OCI-LY7 (cell line): ENCODE measurements at regions not wholly inside any gene's neighbourhood (a gene's known extent, or its start where the extent isn't known, plus 50 kb on each side); places are given as distances from the start of the nearest gene placed in this dataset.

Source experiments
- BruUV-seq: library from RNA; stranded (reverse); fragments of 400-500 nt; replicated peaks from 2 replicates; lab custom pipeline; 2021; lab: Mats Ljungman, UMichigan
- CTCF ChIA-PET: fragments of 300-600 bp; sonication (Branson Sonifier 250); formaldehyde crosslinking; loops from one replicate; lab custom pipeline; 2022; ENCODE audit warnings: antibody characterized with exemption; ENCODE audit not compliant: unreplicated experiment; lab: Charles Lee
- POLR2A ChIA-PET: fragments of 300-600 bp; sonication (Branson Sonifier 250); formaldehyde crosslinking; loops from one replicate; lab custom pipeline; 2022; ENCODE audit warnings: antibody characterized with exemption; lab: Charles Lee
- DNase-seq: peaks from one replicate; pipeline ENCODE4 v3.0.0-alpha.2; 2015; ENCODE audit warnings: low spot score
- H2AFZ ChIP-seq: fragments of 200-600 bp; sonication (generic), shearing (Covaris generic); 2 replicates; pipeline ENCODE4 v1.6.1; 2014; ENCODE audit warnings: mild to moderate bottlenecking, antibody characterized with exemption, low read length, moderate library complexity
- H3K27ac ChIP-seq: fragments of 200-600 bp; sonication (generic); 2 replicates; pipeline ENCODE4 v1.5.1; 2014; ENCODE audit warnings: mixed run types, low read depth, mild to moderate bottlenecking, moderate library complexity, low read length, inconsistent platforms; ENCODE audit not compliant: poor library complexity, severe bottlenecking
- H3K36me3 ChIP-seq: fragments of 200-600 bp; sonication (generic); 2 replicates; pipeline ENCODE4 v1.6.1; 2014; ENCODE audit warnings: mild to moderate bottlenecking, antibody characterized with exemption, low read length, moderate library complexity, mixed read lengths; ENCODE audit not compliant: insufficient read depth
- H3K4me1 ChIP-seq: fragments of 200-600 bp; sonication (generic); 2 replicates; pipeline ENCODE4 v1.5.1; 2014; ENCODE audit warnings: mild to moderate bottlenecking, low read length; ENCODE audit not compliant: insufficient read depth, poor library complexity, severe bottlenecking
- H3K4me2 ChIP-seq: fragments of 200-600 bp; sonication (generic); 2 replicates; pipeline ENCODE4 v1.6.1; 2014; ENCODE audit warnings: mild to moderate bottlenecking, low read length
- H3K4me3 ChIP-seq: fragments of 200-600 bp; sonication (generic); 2 replicates; pipeline ENCODE4 v1.5.1; 2014; ENCODE audit warnings: mild to moderate bottlenecking, low read depth, low read length; ENCODE audit not compliant: poor library complexity, severe bottlenecking
- H3K79me2 ChIP-seq: fragments of 200-600 bp; sonication (generic); 2 replicates; pipeline ENCODE4 v1.6.1; 2016; ENCODE audit warnings: low read depth, mild to moderate bottlenecking, low read length, moderate library complexity, mixed read lengths; ENCODE audit not compliant: insufficient read depth
- H3K9me2 ChIP-seq: fragments of 200-600 bp; sonication (generic); 2 replicates; pipeline ENCODE4 v1.6.1; 2016; ENCODE audit warnings: mild to moderate bottlenecking, low read length, mixed read lengths; ENCODE audit not compliant: insufficient read depth
- H3K9me3 ChIP-seq: fragments of 200-600 bp; sonication (generic); 2 replicates; pipeline ENCODE4 v1.6.1; 2014; ENCODE audit warnings: mild to moderate bottlenecking, mixed run types, low read length, mixed read lengths
- H4K20me1 ChIP-seq: fragments of 200-600 bp; sonication (generic); 2 replicates; pipeline ENCODE4 v1.6.1; 2014; ENCODE audit warnings: mild to moderate bottlenecking, antibody characterized with exemption, low read length, moderate library complexity, mixed read lengths; ENCODE audit not compliant: insufficient read depth
- CTCF ChIP-seq: fragments of 200-600 bp; sonication (generic); conservative IDR thresholded peaks from 2 replicates; pipeline ENCODE4 v1.5.1; 2014; ENCODE audit warnings: mild to moderate bottlenecking, antibody characterized with exemption, low read length, moderate library complexity, mixed read lengths
- EZH2phosphoT487 ChIP-seq: fragments of 200-600 bp; sonication (generic); IDR thresholded peaks from 2 replicates; pipeline ENCODE4 v1.6.1; 2018; ENCODE audit warnings: low read depth, borderline replicate concordance, mild to moderate bottlenecking, mixed run types, antibody characterized with exemption, low read length, moderate library complexity, mixed read lengths
- intact Hi-C: fragments of 100-400 bp; cut with micrococcal nuclease; formaldehyde crosslinking; loops from one replicate; pipeline ENCODE4 v1.10.0; 2022; ENCODE audit not compliant: unreplicated experiment

- CTCF ChIA-PET, result no interaction called here
- Histone ChIP-seq H2AFZ (no peak overlapping the region), H3K36me3 (no peaks in the 10 kb centered on the region), H3K4me2 (no peak overlapping the region), H3K79me2 (no peaks in the 10 kb centered on the region), H3K9me3 (0 out of 2 replicates have a peak, but pooled peaks cover 6% of the 10 kb centered on the region), H3K4me3 (no peak overlapping the region), H3K4me1 (no peaks in the 10 kb centered on the region), H3K27ac (no peak overlapping the region), H3K9me2 (no peaks in the 10 kb centered on the region), H4K20me1 (no peaks in the 10 kb centered on the region)
- POLR2A ChIA-PET, result no interaction called here
- TF ChIP-seq EZH2phosphoT487 (no peak), CTCF (no peak)
- intact Hi-C loops, result no loop called here
- no TSS peak for BruUV-seq
- DNase-seq, result no peak
These were observed 259.3 kb upstream of the AJAP1 start for GRCh38 chr1:4395158-4395557.

GRCh38 chr1:4395676-4396075, 258.7 kb upstream of the AJAP1 start:
- Histone ChIP-seq H4K20me1 (no peaks in the 10 kb centered on the region), H2AFZ (no peak overlapping the region), H3K27ac (no peak overlapping the region), H3K36me3 (no peaks in the 10 kb centered on the region), H3K4me3 (no peak overlapping the region), H3K9me2 (no peaks in the 10 kb centered on the region), H3K4me2 (no peak overlapping the region), H3K79me2 (no peaks in the 10 kb centered on the region), H3K9me3 (0 out of 2 replicates have a peak, but pooled peaks cover 6% of the 10 kb centered on the region), H3K4me1 (no peaks in the 10 kb centered on the region)
- POLR2A ChIA-PET, result no interaction called here
- no peak for TF ChIP-seq EZH2phosphoT487
- no peak for TF ChIP-seq CTCF
- no TSS peak for BruUV-seq
- intact Hi-C loops, result no loop called here
- CTCF ChIA-PET, result no interaction called here
- no peak for DNase-seq

GRCh38 chr1:4396551-4396950, 257.9 kb upstream of the AJAP1 start:
- Histone ChIP-seq H3K4me3 (no peak overlapping the region), H3K4me2 (no peak overlapping the region), H3K36me3 (no peaks in the 10 kb centered on the region), H3K27ac (no peak overlapping the region), H2AFZ (no peak overlapping the region), H3K79me2 (no peaks in the 10 kb centered on the region), H3K9me3 (0 out of 2 replicates have a peak, but pooled peaks cover 6% of the 10 kb centered on the region), H3K4me1 (no peaks in the 10 kb centered on the region), H3K9me2 (no peaks in the 10 kb centered on the region), H4K20me1 (no peaks in the 10 kb centered on the region)
- ChIA-PET POLR2A (no interaction called here), CTCF (no interaction called here)
- no peak for TF ChIP-seq EZH2phosphoT487
- TF ChIP-seq CTCF, result no peak
- no peak for DNase-seq
- no TSS peak for BruUV-seq
- intact Hi-C loops, result no loop called here
